ENCODE measurements at regions not wholly inside any gene's neighbourhood (a gene's known extent, or its start where the extent isn't known, plus 50 kb on each side); places are given as distances from the start of the nearest gene placed in this dataset.

GRCh38 chr3:83953417-83954089 is 1005.2 kb upstream of the CADM2 start:
- TF ChIP-seq CTCF (IDR thresholded peaks at IDR 0.05; ENCODE audit: low read length) (no peak), EZH2 (IDR thresholded peaks at IDR 0.05; ENCODE audit: borderline replicate concordance, low read length) (no peak)

Measured in OCI-LY1 (cell line).